ENCODE measurements at regions not wholly inside any gene's neighbourhood (a gene's known extent, or its start where the extent isn't known, plus 50 kb on each side); places are given as distances from the start of the nearest gene placed in this dataset.

DNA sequence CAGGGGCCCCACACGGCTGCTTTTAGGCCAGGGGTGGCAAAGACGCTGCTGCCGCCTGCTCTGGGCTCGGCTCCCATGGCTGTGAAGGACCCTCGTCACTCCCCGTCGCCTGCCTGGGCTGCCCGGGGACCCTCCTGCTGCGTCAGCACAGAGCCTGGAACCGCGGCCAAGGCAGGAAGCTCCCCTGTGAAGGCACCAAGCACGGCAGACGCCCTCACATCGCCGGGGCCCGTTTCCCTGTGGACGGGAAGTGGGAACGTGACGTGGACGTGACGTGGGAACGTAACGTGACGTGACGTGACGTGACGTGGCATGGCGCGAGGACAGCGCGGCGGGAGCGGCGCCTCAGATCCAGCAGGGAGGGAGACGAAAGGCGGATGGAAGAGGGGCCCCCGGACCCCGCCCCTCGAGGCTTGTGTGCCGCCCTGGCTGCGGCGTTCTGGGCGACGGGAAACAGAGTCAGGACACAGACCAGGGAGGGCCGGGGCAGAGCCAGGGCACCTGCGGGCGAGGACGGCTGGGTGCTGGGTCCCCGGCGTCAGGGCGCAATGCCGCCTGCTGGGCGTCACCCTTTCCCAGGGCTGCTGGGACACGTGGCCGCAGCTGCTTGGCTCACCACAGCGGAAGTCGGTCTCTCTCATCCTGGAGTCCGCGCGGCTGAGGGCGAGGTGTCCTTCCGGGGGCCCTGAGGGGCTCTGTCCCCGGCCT lies 53.1 kb downstream of the MRPL36 start:
- Histone ChIP-seq H3K9me3 (ENCODE audit: control insufficient read depth, insufficient read depth, low read depth, low read length) (no peaks in the 10 kb centered on the region), H2AFZ (ENCODE audit: low read length) (no peak overlapping the region), H3K27me3 (ENCODE audit: control insufficient read depth, insufficient read depth, low read length) (no peaks in the 10 kb centered on the region), H3K36me3 (ENCODE audit: control insufficient read depth, insufficient read depth, low read length) (no peaks in the 10 kb centered on the region), H3K4me1 (ENCODE audit: control insufficient read depth, extremely low read depth, insufficient read depth, low read length) (no peaks in the 10 kb centered on the region), H4K20me1 (ENCODE audit: control insufficient read depth, extremely low read depth, insufficient read depth, low read length) (no peaks in the 10 kb centered on the region), H3K9ac (ENCODE audit: insufficient read depth, low read length) (no peak overlapping the region), H3K79me2 (ENCODE audit: control insufficient read depth, insufficient read depth, low read length) (no peaks in the 10 kb centered on the region), H3K4me2 (ENCODE audit: extremely low read depth, insufficient read depth, low read length) (no peak overlapping the region), H3K27ac (ENCODE audit: insufficient read depth, low read length) (no peak overlapping the region), H3K4me3 (replicated peaks in 1 of 4; ENCODE audit: control extremely low read depth in 1 of 4, insufficient read depth in 1 of 4, low read depth in 3 of 4, low read length in 4 of 4) (no peak overlapping the region)
- DNase-seq (ENCODE audit: low read depth in 2 of 2) = no peak
- TF ChIP-seq EZH2 (IDR thresholded peaks at IDR 0.05; ENCODE audit: low read length, missing control alignments) (no peak), CTCF (conservative IDR thresholded peaks at IDR 0.05 in 1 of 2, IDR thresholded peaks at IDR 0.05 in 1 of 2; ENCODE audit: low read depth in 1 of 2, low read length in 2 of 2) (no peak)

DNA sequence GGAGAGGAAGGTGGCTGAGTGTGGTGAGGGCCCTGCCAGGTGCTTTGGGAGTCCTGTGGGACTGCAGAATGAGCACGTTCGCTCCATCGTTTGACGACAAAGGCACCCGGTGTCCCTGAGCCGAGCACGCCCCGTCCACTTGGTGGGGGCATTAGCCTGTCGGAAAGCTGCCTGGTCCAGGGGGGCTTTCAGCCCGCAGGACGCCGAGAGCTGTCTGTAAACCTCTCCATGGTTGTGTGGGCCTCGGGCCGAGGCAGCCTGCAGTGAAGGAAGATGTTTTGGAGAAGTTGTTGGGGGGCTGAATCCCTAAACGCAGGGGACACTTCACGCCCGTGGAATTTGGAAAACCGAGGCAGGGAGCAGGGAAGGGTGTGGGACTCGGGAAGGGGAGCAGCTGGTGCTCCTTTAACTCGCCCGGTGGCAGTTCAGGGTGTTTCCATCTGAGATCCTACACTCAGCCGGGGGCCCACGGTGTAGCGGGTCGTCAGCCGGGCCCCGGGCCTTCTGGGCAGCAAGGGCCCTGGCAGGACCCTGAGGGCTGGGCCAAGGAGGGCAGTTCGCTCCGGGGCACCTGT lies 53.8 kb downstream of the MRPL36 start:
- no peaks in the 10 kb centered on the region for H3K9me3 ChIP-seq (ENCODE audit: control insufficient read depth, insufficient read depth, low read depth, low read length)
- no peaks in the 10 kb centered on the region for H3K4me1 ChIP-seq (ENCODE audit: control insufficient read depth, extremely low read depth, insufficient read depth, low read length)
- H3K79me2 ChIP-seq (ENCODE audit: control insufficient read depth, insufficient read depth, low read length) = no peaks in the 10 kb centered on the region
- TF ChIP-seq EZH2 (IDR thresholded peaks at IDR 0.05; ENCODE audit: low read length, missing control alignments) = no peak
- no peak for TF ChIP-seq CTCF (conservative IDR thresholded peaks at IDR 0.05 in 1 of 2, IDR thresholded peaks at IDR 0.05 in 1 of 2; ENCODE audit: low read depth in 1 of 2, low read length in 2 of 2)
- DNase-seq (ENCODE audit: low read depth in 2 of 2) = no peak
- H3K9ac ChIP-seq (ENCODE audit: insufficient read depth, low read length) = no peak overlapping the region
- no peak overlapping the region for H3K4me3 ChIP-seq (replicated peaks in 1 of 4; ENCODE audit: control extremely low read depth in 1 of 4, insufficient read depth in 1 of 4, low read depth in 3 of 4, low read length in 4 of 4)
- H4K20me1 ChIP-seq (ENCODE audit: control insufficient read depth, extremely low read depth, insufficient read depth, low read length) = no peaks in the 10 kb centered on the region
- no peaks in the 10 kb centered on the region for H3K27me3 ChIP-seq (ENCODE audit: control insufficient read depth, insufficient read depth, low read length)
- no peak overlapping the region for H3K27ac ChIP-seq (ENCODE audit: insufficient read depth, low read length)
- H3K4me2 ChIP-seq (ENCODE audit: extremely low read depth, insufficient read depth, low read length) = no peak overlapping the region
- no peak overlapping the region for H2AFZ ChIP-seq (ENCODE audit: low read length)
- no peaks in the 10 kb centered on the region for H3K36me3 ChIP-seq (ENCODE audit: control insufficient read depth, insufficient read depth, low read length)

DNA sequence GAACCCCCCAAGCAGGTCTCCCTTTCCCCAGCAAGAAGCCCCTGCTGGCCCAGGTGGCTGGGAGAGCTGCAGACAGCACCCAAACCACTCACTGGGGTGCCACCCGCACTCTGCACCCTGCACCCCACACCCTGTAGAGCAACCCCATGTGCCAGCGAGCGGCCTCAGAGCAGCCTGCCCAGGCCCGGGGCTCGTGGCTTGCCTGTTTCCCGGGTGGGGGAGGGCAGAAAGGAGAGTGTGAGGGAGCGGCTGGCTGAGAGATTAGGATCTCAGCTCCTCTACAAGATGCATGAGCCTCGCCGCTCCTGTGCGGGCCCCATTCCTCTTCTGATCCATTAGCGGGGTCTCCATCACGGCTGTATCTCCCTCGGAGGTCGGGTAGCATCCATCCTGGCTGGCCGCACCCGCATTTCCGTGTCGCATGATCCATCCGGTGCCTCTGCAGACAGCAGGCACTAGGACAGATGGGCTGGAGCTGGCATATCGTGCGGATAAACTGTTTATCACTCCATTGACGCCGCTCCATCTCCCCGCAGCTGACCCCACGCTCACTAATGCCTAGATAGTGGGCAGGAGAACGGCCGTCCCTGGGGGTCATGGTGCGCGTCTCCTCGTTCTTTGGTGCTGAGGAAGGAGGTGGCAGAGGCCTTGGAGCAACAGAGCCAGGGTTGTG lies 54.4 kb downstream of the MRPL36 start:
- H2AFZ ChIP-seq (ENCODE audit: low read length) = no peak overlapping the region
- H3K27ac ChIP-seq (ENCODE audit: insufficient read depth, low read length) = no peak overlapping the region
- H3K9ac ChIP-seq (ENCODE audit: insufficient read depth, low read length) = no peak overlapping the region
- H3K4me1 ChIP-seq (ENCODE audit: control insufficient read depth, extremely low read depth, insufficient read depth, low read length) = no peaks in the 10 kb centered on the region
- H3K4me2 ChIP-seq (ENCODE audit: extremely low read depth, insufficient read depth, low read length) = no peak overlapping the region
- no peak for TF ChIP-seq EZH2 (IDR thresholded peaks at IDR 0.05; ENCODE audit: low read length, missing control alignments)
- no peak for TF ChIP-seq CTCF (conservative IDR thresholded peaks at IDR 0.05 in 1 of 2, IDR thresholded peaks at IDR 0.05 in 1 of 2; ENCODE audit: low read depth in 1 of 2, low read length in 2 of 2)
- H3K79me2 ChIP-seq (ENCODE audit: control insufficient read depth, insufficient read depth, low read length) = no peaks in the 10 kb centered on the region
- no peak overlapping the region for H3K4me3 ChIP-seq (replicated peaks in 1 of 4; ENCODE audit: control extremely low read depth in 1 of 4, insufficient read depth in 1 of 4, low read depth in 3 of 4, low read length in 4 of 4)
- no peaks in the 10 kb centered on the region for H3K36me3 ChIP-seq (ENCODE audit: control insufficient read depth, insufficient read depth, low read length)
- no peak for DNase-seq (ENCODE audit: low read depth in 2 of 2)
- no peaks in the 10 kb centered on the region for H3K27me3 ChIP-seq (ENCODE audit: control insufficient read depth, insufficient read depth, low read length)
- H3K9me3 ChIP-seq (ENCODE audit: control insufficient read depth, insufficient read depth, low read depth, low read length) = no peaks in the 10 kb centered on the region
- H4K20me1 ChIP-seq (ENCODE audit: control insufficient read depth, extremely low read depth, insufficient read depth, low read length) = no peaks in the 10 kb centered on the region

Measured in fibroblast of lung (primary cell).